RWPE2 (cell line): ENCODE measurements at regions not wholly inside any gene's neighbourhood (a gene's known extent, or its start where the extent isn't known, plus 50 kb on each side); places are given as distances from the start of the nearest gene placed in this dataset.

Source experiments
- ATAC-seq: fragments of 200-7000 bp; cut with Tn5 transposase; 3 replicates; pipeline ENCODE4 v1.9.1; 2021; ENCODE audit warnings: low read depth
- DNase-seq: peaks from one replicate; pipeline ENCODE4 v3.0.0-alpha.2; 2020; ENCODE audit warnings: low spot score
- H3K27ac ChIP-seq: fragments of 450-650 bp; 2 replicates; pipeline ENCODE4 v1.5.1; 2017; ENCODE audit warnings: mild to moderate bottlenecking; ENCODE audit not compliant: poor library complexity, severe bottlenecking
- H3K27me3 ChIP-seq: fragments of 250-450 bp; sonication (Bioruptor Pico); 2 replicates; pipeline ENCODE4 v1.5.1; 2021; ENCODE audit warnings: mild to moderate bottlenecking, moderate library complexity; ENCODE audit not compliant: insufficient read depth, poor library complexity, severe bottlenecking
- H3K36me3 ChIP-seq: fragments of 250-450 bp; sonication (Bioruptor Pico); 2 replicates; pipeline ENCODE4 v1.5.1; 2020; ENCODE audit warnings: low read depth, mild to moderate bottlenecking, moderate library complexity
- H3K4me1 ChIP-seq: fragments of 250-450 bp; sonication (Bioruptor Pico); 2 replicates; pipeline ENCODE4 v1.5.1; 2021; ENCODE audit warnings: mild to moderate bottlenecking, moderate library complexity; ENCODE audit not compliant: insufficient read depth, poor library complexity, severe bottlenecking
- H3K4me3 ChIP-seq: fragments of 250-450 bp; sonication (Bioruptor Pico); 2 replicates; pipeline ENCODE4 v1.5.1; 2021; ENCODE audit warnings: mild to moderate bottlenecking, moderate library complexity; ENCODE audit not compliant: severe bottlenecking
- H3K9me3 ChIP-seq: fragments of 250-450 bp; sonication (Bioruptor Pico); 2 replicates; pipeline ENCODE4 v1.5.1; 2021; ENCODE audit warnings: mild to moderate bottlenecking, moderate library complexity; ENCODE audit not compliant: severe bottlenecking
- TF ChIP-seq, protein P1 (sequence below): fragments of 450-650 bp; IDR thresholded peaks from one replicate; pipeline ENCODE4 v1.5.1; 2017; ENCODE audit warnings: mild to moderate bottlenecking, moderate library complexity; ENCODE audit not compliant: poor library complexity, severe bottlenecking

GRCh38 chr2:19141234-19142004, 217.0 kb downstream of the OSR1 start:
- Histone ChIP-seq H3K27ac (peak overlapping the region; percentile 78), H3K36me3 (no peaks in the 10 kb centered on the region), H3K27me3 (no peaks in the 10 kb centered on the region), H3K4me1 (peaks cover 17% of the 10 kb centered on the region), H3K4me3 (no peak overlapping the region), H3K9me3 (no peaks in the 10 kb centered on the region)
- DNase-seq (no peak), ATAC-seq (no peak; the same call in 2 of the 3 replicates)
- TF ChIP-seq, protein P1, sequence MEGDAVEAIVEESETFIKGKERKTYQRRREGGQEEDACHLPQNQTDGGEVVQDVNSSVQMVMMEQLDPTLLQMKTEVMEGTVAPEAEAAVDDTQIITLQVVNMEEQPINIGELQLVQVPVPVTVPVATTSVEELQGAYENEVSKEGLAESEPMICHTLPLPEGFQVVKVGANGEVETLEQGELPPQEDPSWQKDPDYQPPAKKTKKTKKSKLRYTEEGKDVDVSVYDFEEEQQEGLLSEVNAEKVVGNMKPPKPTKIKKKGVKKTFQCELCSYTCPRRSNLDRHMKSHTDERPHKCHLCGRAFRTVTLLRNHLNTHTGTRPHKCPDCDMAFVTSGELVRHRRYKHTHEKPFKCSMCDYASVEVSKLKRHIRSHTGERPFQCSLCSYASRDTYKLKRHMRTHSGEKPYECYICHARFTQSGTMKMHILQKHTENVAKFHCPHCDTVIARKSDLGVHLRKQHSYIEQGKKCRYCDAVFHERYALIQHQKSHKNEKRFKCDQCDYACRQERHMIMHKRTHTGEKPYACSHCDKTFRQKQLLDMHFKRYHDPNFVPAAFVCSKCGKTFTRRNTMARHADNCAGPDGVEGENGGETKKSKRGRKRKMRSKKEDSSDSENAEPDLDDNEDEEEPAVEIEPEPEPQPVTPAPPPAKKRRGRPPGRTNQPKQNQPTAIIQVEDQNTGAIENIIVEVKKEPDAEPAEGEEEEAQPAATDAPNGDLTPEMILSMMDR = no peak

DNA sequence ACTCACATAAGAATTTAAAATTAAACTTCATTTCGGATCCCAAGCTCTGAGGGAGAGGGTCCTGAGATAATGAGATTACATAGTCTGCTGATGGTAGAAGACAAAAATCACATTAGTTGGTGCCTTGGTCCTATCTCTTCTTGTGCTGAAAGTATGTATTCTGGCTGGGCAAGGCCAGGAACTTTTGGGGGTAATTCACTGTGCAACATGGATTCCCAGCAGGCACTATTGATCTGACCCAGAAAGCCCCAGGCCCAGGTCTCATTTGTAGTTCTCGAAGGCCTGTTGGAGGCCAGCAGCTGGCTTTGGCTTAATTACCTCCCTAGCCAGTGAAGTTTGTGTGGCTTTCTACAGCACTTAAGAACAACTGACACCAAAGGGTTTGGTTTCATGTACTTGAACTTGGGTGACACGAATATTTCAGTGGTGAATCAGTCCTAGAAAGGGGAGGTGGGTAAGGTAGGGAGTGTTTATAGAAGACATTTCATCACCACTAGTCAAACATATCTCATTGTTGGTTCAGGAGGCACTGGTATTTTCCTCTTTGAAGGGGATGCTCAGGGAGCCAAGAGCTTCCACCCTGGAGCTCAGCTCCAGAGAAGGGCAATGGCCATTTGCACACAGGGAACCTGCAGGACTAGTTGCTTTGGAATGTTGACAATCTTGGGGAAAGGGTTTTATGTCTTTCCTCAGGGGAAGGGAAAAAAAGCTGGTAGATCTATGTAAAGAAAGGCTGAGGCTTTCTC, 217.8 kb downstream of the OSR1 start:
- DNase-seq = no peak
- H3K27me3 ChIP-seq = no peaks in the 10 kb centered on the region
- H3K27ac ChIP-seq = peak overlapping the region; percentile 78
- H3K36me3 ChIP-seq = no peaks in the 10 kb centered on the region
- no peaks in the 10 kb centered on the region for H3K9me3 ChIP-seq
- H3K4me3 ChIP-seq = no peak overlapping the region
- TF ChIP-seq, protein P1 = no peak
- peaks cover 17% of the 10 kb centered on the region for H3K4me1 ChIP-seq
- ATAC-seq = peak; percentile 97

- Histone ChIP-seq H3K4me1 (peaks cover 17% of the 10 kb centered on the region), H3K27ac (no peak overlapping the region)
These were observed 219.0 kb downstream of the OSR1 start for GRCh38 chr2:19139386-19139785.

DNA sequence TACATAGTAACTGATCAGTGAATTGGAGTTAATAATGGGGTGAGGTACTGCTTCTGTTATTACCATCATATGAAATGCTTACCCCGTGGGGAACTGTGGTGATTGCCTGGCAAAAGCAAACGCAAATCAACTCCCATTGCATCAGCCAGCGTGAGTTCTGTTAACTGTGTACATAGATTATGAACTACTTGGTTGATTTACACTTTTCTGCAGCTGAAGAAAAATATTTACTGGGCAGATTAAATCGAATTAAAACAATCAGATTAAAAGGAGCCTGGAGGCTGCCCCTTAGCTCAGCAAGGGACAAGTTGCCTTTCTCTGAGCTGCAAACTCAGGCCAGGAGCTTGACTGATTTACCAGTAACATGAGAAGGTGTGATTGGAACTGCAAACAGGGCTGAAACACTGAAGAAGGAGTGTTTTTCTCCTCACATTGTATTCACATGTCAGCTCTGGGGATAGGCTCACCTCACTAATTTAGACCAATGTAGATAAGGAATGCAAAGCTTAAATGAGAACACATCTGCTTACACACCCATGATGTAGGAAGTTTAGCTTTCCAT, 220.1 kb downstream of the OSR1 start:
- H3K36me3 ChIP-seq = no peaks in the 10 kb centered on the region
- no peak overlapping the region for H3K27ac ChIP-seq
- DNase-seq = no peak
- H3K4me3 ChIP-seq = no peak overlapping the region
- TF ChIP-seq, protein P1 = no peak
- H3K4me1 ChIP-seq = peaks cover 17% of the 10 kb centered on the region
- H3K27me3 ChIP-seq = no peaks in the 10 kb centered on the region
- ATAC-seq = no peak
- H3K9me3 ChIP-seq = no peaks in the 10 kb centered on the region

More at GRCh38 chr2:19139386-19139785, 219.0 kb downstream of the OSR1 start:
- Histone ChIP-seq H3K9me3 (no peaks in the 10 kb centered on the region), H3K36me3 (no peaks in the 10 kb centered on the region), H3K27me3 (no peaks in the 10 kb centered on the region), H3K4me3 (no peak overlapping the region)
- TF ChIP-seq, protein P1 = no peak
- no peak for ATAC-seq
- no peak for DNase-seq
